LNCaP clone FGC (cell line): ENCODE measurements at regions not wholly inside any gene's neighbourhood (a gene's known extent, or its start where the extent isn't known, plus 50 kb on each side); places are given as distances from the start of the nearest gene placed in this dataset.

Experiments used
- DNase-seq: peaks from one replicate; pipeline ENCODE4 v3.0.0-alpha.2; 2011; ENCODE audit warnings: low read depth
- H3K4me3 ChIP-seq: 2 replicates; pipeline ENCODE4 v1.5.1; 2011; ENCODE audit warnings: mild to moderate bottlenecking, low read depth, low read length, control low read depth
- CTCF ChIP-seq: IDR thresholded peaks from 2 replicates; pipeline ENCODE4 v1.5.1; 2012; ENCODE audit warnings: mild to moderate bottlenecking; ENCODE audit not compliant: control insufficient read depth, insufficient read depth; ENCODE audit errors: extremely low read depth

GRCh38 chr1:221337106-221337505, 404.8 kb downstream of the DUSP10 start:
- TF ChIP-seq CTCF: no peak

GRCh38 chr1:221343136-221343535, 398.8 kb downstream of the DUSP10 start:
- no peak overlapping the region for H3K4me3 ChIP-seq
- no peak for TF ChIP-seq CTCF
- DNase-seq: no peak

More at GRCh38 chr1:221337106-221337505, 404.8 kb downstream of the DUSP10 start:
- no peak for DNase-seq
- no peak overlapping the region for H3K4me3 ChIP-seq

GRCh38 chr1:221343607-221344006, 398.3 kb downstream of the DUSP10 start:
- no peak for TF ChIP-seq CTCF
- no peak for DNase-seq
- H3K4me3 ChIP-seq: no peak overlapping the region

- H3K4me3 ChIP-seq: no peak overlapping the region
- TF ChIP-seq CTCF: no peak
- no peak for DNase-seq
Measured at GRCh38 chr1:221344693-221345092, 397.2 kb downstream of the DUSP10 start.

- no peak for DNase-seq
- H3K4me3 ChIP-seq: no peak overlapping the region
- no peak for TF ChIP-seq CTCF
Measured at GRCh38 chr1:221347706-221348105, 394.2 kb downstream of the DUSP10 start.

- no peak for DNase-seq
Measured at GRCh38 chr1:221350091-221350490, 391.8 kb downstream of the DUSP10 start.

More at GRCh38 chr1:221350091-221350490, 391.8 kb downstream of the DUSP10 start:
- no peak overlapping the region for H3K4me3 ChIP-seq
- TF ChIP-seq CTCF: no peak
